K562 (cell line): ENCODE measurements at regions not wholly inside any gene's neighbourhood (a gene's known extent, or its start where the extent isn't known, plus 50 kb on each side); places are given as distances from the start of the nearest gene placed in this dataset.

ENCODE experiments used
- E2F1 ChIP-seq: sonication (generic); formaldehyde crosslinking; IDR thresholded peaks from 2 replicates; pipeline ENCODE4 v1.8.1; 2023; ENCODE audit warnings: mild to moderate bottlenecking, missing genetic modification reagents, moderate library complexity
- ELK1 ChIP-seq: sonication (generic); formaldehyde crosslinking; IDR thresholded peaks from 2 replicates; pipeline ENCODE4 v1.8.1; 2022; ENCODE audit warnings: missing genetic modification reagents
- HINFP ChIP-seq: fragments of 450-650 bp; conservative IDR thresholded peaks from 2 replicates; pipeline ENCODE4 v1.6.1; 2016; ENCODE audit warnings: missing genetic modification characterization, low read depth, mild to moderate bottlenecking, control low read depth, missing compliant biosample characterization
- MYC ChIP-seq, 2 experiments: fragments of 250-450 bp in 1 of 2; sonication (Bioruptor Pico) in 1 of 2; IDR thresholded peaks; 2 replicates each; pipeline versions ENCODE4 v1.5.1 to v1.6.1; 2012 to 2021; ENCODE audit warnings: low read depth in 2 of 2, borderline replicate concordance in 1 of 2, improper control_type of control experiment in 1 of 2, low read length in 1 of 2, mild to moderate bottlenecking in 1 of 2, moderate library complexity in 1 of 2

- TF ChIP-seq E2F1 (CRISPR knock-in tag) (no peak), ELK1 (CRISPR knock-in tag) (no peak), MYC (IDR thresholded peaks at IDR 0.05; ENCODE audit: low read depth, low read length) (no peak), MYC (CRISPR knock-in tag; IDR thresholded peaks at IDR 0.05; ENCODE audit: borderline replicate concordance, low read depth) (no peak), HINFP (tag) (no peak)
Measured at GRCh38 chr5:60355181-60355580, 344.8 kb downstream of the DEPDC1B start.
